DMS79 treated with DMSO at 0.1 percent for 48 hours (cell line): ENCODE measurements at regions not wholly inside any gene's neighbourhood (a gene's known extent, or its start where the extent isn't known, plus 50 kb on each side); places are given as distances from the start of the nearest gene placed in this dataset.
"Not testable (repeated sequence)": the region's sequence is repeated elsewhere in the genome, so short reads cannot be mapped to it uniquely, and the experiment has no call there.

Source experiments
- DNase-seq: peaks from one replicate; lab custom pipeline; 2025; lab: John Stamatoyannopoulos, UW

DNA sequence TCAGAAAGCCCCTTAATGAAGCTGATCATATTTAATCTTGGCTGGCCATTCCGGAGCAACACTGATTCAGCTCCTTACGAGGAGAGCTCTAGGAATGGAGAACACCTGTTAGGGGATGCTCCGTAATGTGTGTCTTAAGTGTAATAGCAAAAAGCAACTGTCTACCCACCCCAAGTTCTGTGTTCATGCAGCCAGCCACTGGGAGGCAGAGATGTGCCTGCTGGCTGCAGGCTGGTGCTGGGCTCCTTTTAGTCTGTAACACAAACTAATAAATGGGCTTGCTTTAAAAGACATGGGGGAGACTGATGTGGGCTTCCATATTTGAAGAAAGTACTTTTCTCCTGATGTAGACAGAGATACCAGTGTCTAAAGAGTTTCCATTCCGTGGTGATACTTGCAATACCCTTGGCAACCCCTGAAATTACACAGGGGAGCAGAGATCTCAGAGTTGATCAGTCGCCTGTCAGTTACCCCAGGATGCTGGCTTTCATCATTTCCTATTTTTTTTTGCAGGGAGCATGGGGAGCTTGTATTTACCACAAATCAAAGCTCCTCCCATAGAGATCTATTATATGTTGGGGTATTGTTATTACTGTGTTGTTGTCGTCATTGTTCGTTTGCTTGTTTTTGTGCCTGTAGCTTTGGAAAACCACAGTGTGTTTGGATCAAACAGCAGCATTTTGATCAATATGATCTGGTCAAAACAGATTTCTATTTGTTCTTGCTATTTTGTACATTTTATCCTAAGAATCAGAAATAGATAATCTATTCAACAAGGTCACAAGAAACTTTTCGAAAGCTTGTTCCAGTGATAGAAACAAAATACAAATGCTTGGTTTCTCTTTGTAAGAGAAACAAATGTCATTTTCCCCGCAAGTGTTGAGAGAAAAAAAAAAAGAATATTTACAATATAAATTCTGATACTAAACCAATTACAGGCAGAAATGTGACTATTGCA, 65.8 kb downstream of the MTX3 start:
- DNase-seq, result no peak

DNA sequence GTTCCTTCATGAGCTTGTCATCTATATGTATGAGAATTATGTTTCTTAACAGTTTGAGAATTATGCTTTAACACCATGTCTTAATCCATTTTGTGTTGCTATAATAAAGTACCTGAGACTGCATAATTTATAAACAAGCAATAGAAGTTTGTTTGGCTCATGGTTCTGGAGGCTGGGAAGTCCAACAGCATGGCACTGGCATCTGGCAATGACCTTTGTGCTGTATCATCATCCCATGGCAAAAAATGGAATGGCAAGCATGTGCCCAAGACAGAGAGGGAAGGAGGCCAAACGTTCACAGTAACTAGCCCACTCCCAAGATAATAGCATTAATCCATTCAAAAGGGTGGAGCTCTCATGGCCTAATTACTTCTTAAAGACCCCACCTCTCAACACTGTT, 67.6 kb downstream of the MTX3 start:
- no peak for DNase-seq

DNA sequence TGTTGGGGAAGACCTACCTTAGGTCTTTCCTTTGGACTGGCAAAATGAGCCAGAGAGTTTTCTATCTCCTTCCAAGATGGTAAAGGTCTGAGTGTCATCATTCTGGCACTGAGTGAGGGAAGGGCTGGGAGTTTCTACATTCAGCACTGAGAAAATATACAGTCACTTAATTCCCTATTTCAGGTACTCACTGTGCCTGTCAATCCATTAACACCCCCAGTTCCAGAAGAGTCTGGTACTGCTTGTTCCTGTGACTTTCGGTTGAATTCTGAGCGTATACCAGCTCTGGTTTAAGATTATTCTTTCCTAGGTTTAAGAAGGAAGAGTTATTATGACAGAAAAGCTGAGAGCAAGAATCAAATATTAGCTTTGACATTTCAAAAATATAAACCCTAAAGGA, 68.4 kb downstream of the MTX3 start:
- DNase-seq, result no peak

DNA sequence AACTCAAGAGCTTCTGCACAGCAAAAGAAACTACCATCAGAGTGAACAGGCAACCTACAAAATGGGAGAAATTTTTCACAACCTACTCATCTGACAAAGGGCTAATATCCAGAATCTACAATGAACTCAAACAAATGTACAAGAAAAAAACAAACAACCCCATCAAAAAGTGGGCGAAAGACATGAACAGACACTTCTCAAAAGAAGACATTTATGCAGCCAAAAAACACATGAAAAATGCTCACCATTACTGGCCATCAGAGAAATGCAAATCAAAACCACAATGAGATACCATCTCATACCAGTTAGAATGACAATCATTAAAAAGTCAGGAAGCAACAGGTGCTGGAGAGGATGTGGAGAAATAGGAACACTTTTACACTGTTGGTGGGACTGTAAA, 83.6 kb downstream of the MTX3 start:
- not testable (repeated sequence) for DNase-seq

DNA sequence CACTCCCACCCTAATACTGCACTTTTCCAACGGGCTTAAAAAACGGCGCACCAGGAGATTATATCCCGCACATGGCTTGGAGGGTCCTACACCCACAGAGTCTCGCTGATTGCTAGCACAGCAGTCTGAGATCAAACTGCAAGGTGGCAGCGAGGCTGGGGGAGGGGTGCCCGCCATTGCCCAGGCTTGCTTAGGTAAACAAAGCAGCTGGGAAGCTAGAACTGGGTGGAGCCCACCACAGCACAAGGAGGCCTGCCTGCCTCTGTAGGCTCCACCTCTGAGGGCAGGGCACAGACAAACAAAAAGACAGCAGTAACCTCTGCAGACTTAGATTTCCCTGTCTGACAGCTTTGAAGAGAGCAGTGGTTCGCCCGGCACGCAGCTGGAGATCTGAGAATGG, 88.5 kb downstream of the MTX3 start:
- DNase-seq, result not testable (repeated sequence)

DNA sequence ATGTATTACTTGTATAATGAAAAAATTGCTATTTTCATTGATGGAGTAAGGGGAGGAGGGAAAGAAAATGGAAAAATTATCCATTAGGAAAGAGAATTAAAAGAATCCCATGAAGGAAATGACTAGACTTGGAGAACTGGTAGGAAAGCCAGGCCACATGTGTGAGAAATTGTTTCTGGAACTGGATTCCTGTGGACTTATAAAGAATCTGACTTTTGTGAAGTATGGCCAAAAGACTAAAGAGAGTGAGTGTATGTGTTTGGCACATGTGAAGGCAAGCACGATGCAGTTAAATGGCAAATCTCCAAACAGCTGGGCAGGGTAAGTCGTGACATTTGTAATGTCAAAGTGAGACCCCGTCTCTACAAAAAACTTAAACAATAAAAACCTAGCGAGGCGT, 89.4 kb downstream of the MTX3 start:
- DNase-seq, result no peak

DNA sequence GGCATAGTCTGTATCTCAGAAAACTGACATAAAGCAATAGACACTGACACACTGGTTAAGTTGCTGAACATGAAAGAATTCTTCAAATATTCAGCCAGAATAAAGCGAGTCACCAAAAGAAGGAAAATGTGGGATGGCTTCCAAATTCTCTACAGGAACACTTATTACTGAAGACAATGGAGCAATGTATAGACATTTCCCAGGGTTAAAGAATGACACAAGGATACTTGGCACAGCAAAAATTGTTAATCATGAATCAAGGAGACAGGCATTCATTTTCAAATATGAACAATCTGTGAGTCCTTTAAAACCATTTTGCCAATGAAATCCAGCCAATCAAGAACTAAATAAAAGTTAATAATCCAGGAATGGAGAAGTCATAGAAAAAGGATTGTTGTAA, 92.5 kb downstream of the MTX3 start:
- DNase-seq, result no peak

DNA sequence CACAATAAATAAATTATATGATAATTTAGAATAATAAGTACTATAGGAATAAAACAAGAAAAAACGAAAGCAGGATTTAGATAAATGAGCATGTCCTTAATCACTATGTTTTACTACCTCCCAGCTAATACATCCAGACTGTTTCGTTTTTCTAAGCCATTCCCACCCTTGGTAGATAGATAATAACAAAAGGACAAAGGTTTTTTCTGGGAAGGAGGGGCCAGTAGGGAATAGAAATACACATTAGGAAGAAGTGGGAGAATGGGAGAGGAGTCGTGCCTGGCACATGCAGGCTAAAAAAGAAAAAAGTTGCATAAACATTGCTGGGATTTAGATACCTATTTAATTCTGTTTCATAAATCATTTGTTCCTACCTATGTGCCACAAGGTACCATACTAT, 97.1 kb downstream of the MTX3 start:
- no peak for DNase-seq

DNA sequence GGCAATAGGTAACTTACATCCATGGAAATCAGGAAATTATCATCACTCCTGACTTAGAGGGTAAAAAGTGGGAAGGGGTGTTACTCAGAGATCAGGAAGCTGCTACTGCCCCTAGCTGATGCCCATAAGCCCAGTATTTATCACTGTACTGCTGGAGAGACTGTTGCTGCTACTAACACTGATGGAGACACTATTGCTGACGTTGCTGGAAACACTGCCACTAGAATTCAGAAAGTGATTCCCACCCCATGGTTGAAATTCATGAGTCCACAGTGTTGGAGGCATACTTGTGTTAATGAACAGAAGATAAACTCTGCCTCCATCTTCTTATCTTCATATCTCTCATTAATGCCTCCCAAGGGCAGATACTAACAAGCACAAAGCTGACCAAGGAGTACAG, 97.6 kb downstream of the MTX3 start:
- DNase-seq, result no peak

DNA sequence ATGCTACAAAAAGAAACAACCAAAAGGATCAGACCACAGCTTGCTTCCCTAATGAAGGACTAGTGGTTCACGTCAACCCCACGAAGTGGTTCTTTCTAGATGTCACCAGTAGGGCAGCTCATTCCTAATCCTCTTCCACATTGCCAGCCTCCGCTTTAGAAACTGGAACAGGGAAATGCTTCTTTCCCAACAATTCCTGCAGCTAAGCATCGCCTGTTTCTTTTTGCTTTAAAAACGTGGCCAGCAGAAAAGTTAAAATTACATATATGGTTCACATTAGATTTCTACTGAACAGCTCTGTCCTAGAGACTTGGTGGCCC, 100.2 kb downstream of the MTX3 start:
- no peak for DNase-seq

DNA sequence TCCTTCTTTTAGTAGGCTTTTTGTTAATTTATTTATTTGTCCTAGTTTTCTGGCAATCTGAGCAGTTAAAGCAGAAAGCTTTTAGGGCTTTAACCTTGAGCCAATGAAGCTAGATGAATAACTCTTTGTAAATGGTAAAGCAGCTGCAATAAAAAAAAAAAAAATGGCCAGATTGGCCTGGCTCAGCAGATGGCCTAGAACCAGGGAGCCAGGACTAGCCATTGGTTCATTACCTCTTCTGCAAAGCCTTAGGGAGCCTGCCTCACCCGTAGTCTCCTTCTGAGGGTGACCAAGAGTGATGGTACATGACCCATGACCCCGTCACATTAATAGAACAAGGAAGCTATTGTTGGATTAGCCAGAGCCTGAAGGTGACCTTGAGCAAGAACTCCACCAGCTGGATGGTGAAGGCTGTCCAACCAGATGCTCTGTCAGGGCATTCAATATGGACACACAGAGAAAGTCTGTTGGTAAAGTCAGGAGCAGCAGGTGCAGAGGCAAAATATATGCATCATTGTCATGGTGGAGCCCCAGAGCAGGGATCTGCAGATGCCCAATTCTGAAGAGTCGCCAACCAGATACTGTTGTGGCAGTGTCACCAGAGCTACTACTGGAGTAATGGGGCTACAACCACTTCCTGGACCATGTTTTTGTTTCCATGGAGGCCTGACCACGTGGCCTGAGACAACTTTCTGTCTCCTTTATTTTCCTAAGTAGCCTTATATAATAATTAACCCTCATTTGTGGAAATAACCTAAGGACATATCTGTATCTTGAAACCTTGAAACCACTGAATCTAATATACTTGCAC, 100.7 kb downstream of the MTX3 start:
- no peak for DNase-seq

DNA sequence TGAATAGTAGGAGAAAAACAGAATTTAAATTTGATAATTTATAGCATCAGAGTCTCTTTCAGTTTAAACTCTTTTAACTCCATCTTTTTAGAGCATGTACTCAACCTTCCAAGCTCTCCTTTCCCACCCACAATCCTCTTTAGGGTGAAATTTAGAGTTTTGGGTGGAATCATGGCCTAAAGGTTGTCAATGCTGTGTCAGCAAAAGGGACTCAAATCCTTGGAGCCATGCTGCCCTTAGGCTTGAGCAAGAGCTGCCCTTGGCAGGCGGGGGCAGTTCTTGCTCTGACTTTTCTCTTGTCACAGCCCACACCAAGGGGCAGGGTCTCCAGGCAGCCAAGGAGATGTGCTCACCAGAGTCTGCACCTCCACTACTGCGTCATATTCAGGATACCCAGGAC, 102.4 kb downstream of the MTX3 start:
- no peak for DNase-seq

DNA sequence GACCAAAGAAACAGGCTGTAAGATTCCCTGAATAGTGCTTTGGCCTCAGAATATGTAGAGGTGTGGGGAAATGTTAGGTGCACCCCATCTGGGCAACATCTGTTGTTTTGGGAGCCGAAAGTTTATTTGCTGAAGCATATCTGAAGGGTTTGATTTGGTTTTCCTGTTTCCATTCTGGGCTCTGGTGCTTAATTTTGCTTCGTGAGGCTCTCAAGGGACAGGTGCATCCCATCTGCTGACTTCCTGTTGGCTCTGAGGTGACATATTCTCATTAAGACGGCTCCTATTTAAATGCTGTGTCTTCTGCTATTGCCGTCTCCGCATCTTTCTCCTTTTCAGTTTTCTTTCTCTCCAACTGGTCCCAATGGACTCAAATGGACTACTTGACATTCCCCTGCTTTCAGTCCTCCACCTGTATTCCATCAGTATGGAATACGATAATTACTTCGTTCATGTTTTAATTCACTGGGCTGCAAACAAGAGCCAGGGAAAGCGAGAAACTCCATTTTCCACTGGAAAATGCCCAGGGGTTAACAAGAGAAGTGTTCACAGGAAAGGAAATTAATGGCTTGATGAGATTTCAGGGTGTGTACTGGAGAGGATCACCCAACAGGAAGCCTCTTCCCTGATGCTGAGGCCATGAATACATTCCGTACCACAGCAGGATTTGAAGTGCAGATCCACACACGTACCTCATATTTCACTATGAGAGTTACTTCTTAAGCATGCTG, 104.0 kb downstream of the MTX3 start:
- no peak for DNase-seq

DNA sequence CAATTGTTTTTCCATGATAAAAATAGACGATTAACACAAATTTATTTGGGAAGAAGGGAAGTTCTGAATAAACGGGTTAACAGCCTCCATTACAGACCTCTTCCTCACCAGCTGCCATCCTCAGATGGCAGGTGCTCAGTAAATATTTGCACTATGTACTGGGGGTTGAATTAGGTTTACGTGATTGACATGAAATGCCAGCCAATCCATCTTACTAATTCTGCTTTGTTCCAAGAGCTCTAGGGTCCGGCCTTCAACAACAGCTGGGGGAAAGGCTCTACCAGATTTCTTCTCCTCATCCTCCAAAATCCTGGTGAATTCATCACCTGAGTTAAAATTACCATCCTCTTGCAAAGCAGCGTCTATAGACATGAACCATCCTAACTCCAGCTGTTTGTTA, 104.6 kb downstream of the MTX3 start:
- DNase-seq, result no peak

DNA sequence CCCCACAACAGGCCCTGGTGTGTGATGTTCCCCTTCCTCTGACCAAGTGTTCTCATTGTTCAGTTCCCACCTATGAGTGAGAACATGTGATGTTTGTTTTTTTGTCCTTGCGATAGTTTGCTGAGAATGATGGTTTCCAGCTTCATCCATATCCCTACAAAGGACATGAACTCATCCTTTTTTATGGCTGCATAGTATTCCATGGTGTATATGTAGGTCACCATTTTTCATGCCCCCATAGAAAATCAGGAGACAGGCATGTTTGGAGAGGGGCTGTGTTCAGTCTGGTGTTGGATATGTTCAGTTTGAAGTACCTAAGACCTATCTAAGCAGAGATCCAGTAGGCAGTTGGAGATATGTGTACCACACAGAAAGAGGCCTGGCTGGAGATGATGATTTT, 111.2 kb downstream of the MTX3 start:
- not testable (repeated sequence) for DNase-seq

DNA sequence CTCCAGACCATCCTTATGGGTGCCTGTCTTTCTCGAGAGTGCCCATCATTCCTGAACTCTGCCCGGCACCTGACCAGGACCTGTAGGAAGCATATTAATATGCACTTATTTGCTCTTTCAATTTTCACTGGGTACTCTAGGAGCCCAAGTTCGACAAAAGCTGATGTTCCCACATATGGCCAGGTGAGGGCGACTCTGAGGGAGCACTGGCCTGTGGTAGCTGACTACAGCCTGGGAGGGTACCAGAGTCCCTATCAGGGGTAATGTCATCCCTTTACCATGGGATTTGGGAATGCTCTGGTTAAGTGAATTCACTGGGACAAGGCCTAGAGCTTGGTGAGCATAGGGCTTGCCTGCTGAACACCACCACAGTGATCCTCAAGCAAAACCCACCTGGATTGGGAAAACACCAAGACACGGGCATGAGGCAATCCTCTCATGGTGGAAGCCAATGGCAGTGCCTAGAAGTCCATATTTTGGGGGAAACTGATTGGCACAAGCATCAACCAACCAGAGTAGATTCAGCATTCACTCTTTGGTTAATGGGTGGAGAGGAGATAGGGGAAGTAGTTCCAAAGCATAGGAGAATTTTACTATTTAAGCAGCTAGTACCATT, 112.2 kb downstream of the MTX3 start:
- no peak for DNase-seq

DNA sequence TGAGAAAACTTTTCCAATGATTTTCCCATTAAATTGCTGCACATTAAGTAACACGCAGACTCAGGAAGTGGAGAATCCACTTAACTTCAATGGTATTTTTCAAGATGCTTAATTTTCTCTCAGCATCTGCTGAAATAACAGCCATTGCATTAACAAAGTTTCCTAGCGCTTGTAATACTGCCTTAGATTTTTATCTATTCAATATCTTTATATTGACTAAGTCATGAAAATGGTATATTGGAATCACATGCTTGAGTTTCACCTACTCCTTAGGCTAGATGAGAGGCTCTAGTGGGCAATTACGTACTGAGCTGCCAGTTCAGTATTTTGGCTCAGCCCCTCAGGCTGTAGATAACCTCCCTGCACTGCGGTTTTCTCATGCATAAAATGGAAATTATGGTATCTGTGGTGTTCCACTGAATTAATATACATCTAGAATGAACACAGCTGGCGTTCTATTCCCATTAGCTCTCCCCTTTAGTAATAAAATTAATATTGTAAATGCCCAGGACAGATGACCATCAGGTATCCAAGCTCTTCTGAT, 112.9 kb downstream of the MTX3 start:
- peak; percentile 7 for DNase-seq

DNA sequence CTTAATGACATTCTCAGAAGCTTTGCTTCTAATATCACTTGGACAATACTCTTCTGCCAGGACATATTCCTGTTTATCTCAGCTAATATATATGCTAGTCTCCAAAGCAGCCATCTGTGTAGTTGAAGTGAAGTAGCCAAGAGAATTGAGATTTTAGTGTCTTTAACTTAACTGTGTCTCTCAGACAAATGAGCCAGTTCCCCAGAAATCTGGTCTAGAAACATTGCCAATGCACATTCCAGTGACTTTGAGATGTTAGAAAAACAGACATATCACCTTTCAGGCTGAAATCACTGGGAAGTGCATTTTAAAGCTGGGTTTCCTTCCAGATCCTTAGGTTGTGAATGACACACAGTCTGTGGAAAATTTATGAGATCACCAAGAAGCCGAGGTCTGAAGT, 114.6 kb downstream of the MTX3 start:
- DNase-seq, result no peak

DNA sequence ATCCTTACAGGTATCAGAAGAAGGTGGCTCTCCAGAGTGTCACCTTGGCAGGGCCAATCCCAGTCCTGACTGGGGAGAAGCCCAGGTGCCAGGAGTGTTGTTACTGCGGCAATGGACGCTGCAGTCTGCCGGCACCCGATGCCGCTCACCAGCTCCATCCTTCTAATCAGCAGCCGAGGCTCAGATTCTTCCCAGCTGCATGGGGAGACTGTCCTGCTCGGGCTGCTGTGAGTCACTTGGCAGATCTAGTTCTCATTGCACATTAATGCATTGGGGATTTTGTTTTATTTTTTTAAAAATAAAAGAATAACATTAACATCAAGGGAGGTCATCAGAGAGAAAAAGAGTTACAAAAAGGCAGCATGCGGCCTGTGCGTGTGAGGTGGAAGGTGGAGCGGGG, 115.8 kb downstream of the MTX3 start:
- no peak for DNase-seq

DNA sequence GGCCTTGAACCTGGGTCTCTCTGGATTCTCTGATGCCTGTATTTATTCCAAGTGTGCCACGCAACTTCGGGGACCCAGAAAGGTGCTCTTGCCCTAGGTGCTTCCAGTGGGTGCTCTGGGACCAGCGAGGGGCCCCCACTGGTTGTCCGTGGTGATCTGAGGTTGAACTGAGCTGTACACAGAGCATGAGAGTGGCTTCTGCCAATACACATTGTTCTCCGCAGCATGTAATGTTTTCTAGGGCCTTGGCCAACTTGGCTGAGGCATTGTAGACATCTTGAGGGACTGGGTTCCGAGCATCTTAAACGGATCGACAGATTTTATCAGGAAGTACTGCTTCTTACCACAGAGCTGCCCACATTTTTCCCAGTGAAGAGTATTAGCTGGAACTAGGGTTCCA, 117.9 kb downstream of the MTX3 start:
- DNase-seq, result no peak

DNA sequence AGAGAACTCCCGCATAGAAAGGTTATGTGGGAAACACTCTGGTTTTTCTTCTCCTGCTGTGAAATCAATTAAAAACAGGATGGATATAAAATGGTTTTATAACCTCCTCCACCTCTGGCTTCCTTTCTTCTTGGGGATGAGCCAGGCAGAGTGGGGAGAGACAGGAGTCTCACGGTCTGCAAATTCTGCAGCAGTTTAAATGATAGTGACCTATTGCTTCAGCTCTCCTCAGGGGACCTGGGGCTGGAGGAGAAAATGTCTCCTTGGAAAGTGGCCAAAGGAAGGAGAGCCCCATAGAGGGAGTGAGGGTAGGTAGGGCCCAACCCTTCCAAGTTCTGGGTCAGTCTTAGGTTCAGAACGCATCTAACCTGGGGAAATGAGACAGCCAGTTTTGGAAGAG, 118.8 kb downstream of the MTX3 start:
- no peak for DNase-seq
